ENCODE measurements at regions not wholly inside any gene's neighbourhood (a gene's known extent, or its start where the extent isn't known, plus 50 kb on each side); places are given as distances from the start of the nearest gene placed in this dataset.

DNA sequence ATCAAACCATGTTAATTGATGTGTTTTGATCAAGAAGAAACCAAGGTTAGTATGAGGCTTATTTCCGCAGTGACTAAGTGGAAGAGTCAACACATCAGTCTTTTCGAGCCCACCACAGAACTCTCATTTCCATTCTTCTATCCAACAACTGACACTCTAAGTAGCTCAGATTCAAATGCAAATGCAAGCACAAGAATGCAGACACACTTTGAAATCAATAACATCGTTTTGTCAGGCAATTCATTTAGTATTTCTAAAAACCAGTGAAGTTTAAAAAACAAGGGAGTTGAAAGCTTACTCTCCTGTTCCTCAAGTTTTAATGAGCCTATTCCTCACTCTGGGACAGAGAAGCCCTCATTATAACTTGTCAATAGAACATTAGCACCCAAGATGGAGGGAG lies 433.1 kb downstream of the ZIC3 start:
- no peak for TF ChIP-seq POLR2AphosphoS5 (IDR thresholded peaks at IDR 0.05)
- TF ChIP-seq, protein P1, sequence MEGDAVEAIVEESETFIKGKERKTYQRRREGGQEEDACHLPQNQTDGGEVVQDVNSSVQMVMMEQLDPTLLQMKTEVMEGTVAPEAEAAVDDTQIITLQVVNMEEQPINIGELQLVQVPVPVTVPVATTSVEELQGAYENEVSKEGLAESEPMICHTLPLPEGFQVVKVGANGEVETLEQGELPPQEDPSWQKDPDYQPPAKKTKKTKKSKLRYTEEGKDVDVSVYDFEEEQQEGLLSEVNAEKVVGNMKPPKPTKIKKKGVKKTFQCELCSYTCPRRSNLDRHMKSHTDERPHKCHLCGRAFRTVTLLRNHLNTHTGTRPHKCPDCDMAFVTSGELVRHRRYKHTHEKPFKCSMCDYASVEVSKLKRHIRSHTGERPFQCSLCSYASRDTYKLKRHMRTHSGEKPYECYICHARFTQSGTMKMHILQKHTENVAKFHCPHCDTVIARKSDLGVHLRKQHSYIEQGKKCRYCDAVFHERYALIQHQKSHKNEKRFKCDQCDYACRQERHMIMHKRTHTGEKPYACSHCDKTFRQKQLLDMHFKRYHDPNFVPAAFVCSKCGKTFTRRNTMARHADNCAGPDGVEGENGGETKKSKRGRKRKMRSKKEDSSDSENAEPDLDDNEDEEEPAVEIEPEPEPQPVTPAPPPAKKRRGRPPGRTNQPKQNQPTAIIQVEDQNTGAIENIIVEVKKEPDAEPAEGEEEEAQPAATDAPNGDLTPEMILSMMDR (IDR thresholded peaks at IDR 0.05) = no peak

Data from breast epithelium (tissue), 3 donors.